K562 (cell line): ENCODE measurements at regions not wholly inside any gene's neighbourhood (a gene's known extent, or its start where the extent isn't known, plus 50 kb on each side); places are given as distances from the start of the nearest gene placed in this dataset.

Experiments
- BHLHE40 ChIP-seq: IDR thresholded peaks from 2 replicates; pipeline ENCODE4 v1.6.1; 2011; ENCODE audit warnings: low read length, improper control_type of control experiment
- CTCF ChIP-seq, 3 experiments: IDR thresholded peaks in 2 of 3; conservative IDR thresholded peaks in 1 of 3; 2 replicates each; pipeline ENCODE4 v1.5.1; 2011 to 2012; ENCODE audit warnings: low read length in 3 of 3, mild to moderate bottlenecking in 3 of 3, control low read depth in 2 of 3, improper control_type of control experiment in 1 of 3, inconsistent platforms in 1 of 3, low read depth in 1 of 3, mixed read lengths in 1 of 3, moderate library complexity in 1 of 3; ENCODE audit not compliant: insufficient read depth in 2 of 3
- E2F6 ChIP-seq, 2 experiments: IDR thresholded peaks; 2 replicates each; pipeline ENCODE4 v1.6.1; 2011; ENCODE audit warnings: borderline replicate concordance in 1 of 2, control low read depth in 1 of 2, low read depth in 1 of 2, low read length in 1 of 2, mild to moderate bottlenecking in 1 of 2, mixed read lengths in 1 of 2, moderate library complexity in 1 of 2; ENCODE audit not compliant: insufficient read depth in 1 of 2, insufficient read length in 1 of 2, poor library complexity in 1 of 2, severe bottlenecking in 1 of 2; ENCODE audit errors: extremely low read depth in 1 of 2
- EGR1 ChIP-seq: fragments of 450-650 bp; conservative IDR thresholded peaks from 2 replicates; pipeline ENCODE4 v1.6.1; 2017; ENCODE audit warnings: mild to moderate bottlenecking
- HNRNPK ChIP-seq: fragments of 200-400 bp; formaldehyde crosslinking; IDR thresholded peaks from one replicate; pipeline ENCODE4 v1.6.1; 2018; ENCODE audit warnings: mild to moderate bottlenecking, low read depth, low read length; ENCODE audit not compliant: poor library complexity, severe bottlenecking
- RFX5 ChIP-seq: IDR thresholded peaks from 2 replicates; pipeline ENCODE4 v1.6.1; 2011; ENCODE audit warnings: low read depth, mild to moderate bottlenecking, improper control_type of control experiment, low read length
- USF2 ChIP-seq: sonication (generic); formaldehyde crosslinking; IDR thresholded peaks from 2 replicates; pipeline ENCODE4 v1.5.0; 2020; ENCODE audit warnings: missing genetic modification reagents
- ZBTB49 ChIP-seq: sonication (generic); formaldehyde crosslinking; IDR thresholded peaks from 2 replicates; pipeline ENCODE4 v1.8.0; 2022; ENCODE audit warnings: missing genetic modification reagents, mild to moderate bottlenecking, borderline replicate concordance

- TF ChIP-seq ZBTB49 (CRISPR knock-in tag) (no peak), CTCF (IDR thresholded peaks at IDR 0.05 in 2 of 3, conservative IDR thresholded peaks at IDR 0.05 in 1 of 3; ENCODE audit: insufficient read depth in 2 of 3, low read depth in 1 of 3, low read length in 3 of 3) (no peak), RFX5 (no peak), E2F6 (IDR thresholded peaks at IDR 0.05; ENCODE audit: borderline replicate concordance in 1 of 2, extremely low read depth in 1 of 2, insufficient read depth in 1 of 2, insufficient read length in 1 of 2, low read depth in 1 of 2, low read length in 1 of 2, poor library complexity in 1 of 2, severe bottlenecking in 1 of 2) (no peak), BHLHE40 (no peak), HNRNPK (no peak), USF2 (CRISPR knock-in tag) (no peak), EGR1 (no peak)
Observed at GRCh38 chr3:64890006-64890405, 202.2 kb upstream of the ADAMTS9 start.
